GM20000 (cell line): ENCODE measurements at regions not wholly inside any gene's neighbourhood (a gene's known extent, or its start where the extent isn't known, plus 50 kb on each side); places are given as distances from the start of the nearest gene placed in this dataset.
A peak's percentile ranks its signal among the peaks of the same experiment; 100 is the strongest.

Source experiments
- DNase-seq: peaks from one replicate; pipeline ENCODE4 v3.0.0; 2012; ENCODE audit warnings: low spot score
- CTCF ChIP-seq: IDR thresholded peaks from 2 replicates; pipeline ENCODE4 v1.5.1; 2012; ENCODE audit warnings: mild to moderate bottlenecking, control low read depth; ENCODE audit errors: extremely low read depth, missing control alignments

- DNase-seq, result no peak
- no peak for TF ChIP-seq CTCF
Observed at GRCh38 chr4:54373718-54374210, 144.7 kb downstream of the PDGFRA start.

- DNase-seq, result no peak
- TF ChIP-seq CTCF, result no peak
Observed at GRCh38 chr4:54378461-54378860, 149.4 kb downstream of the PDGFRA start.

GRCh38 chr4:54384152-54384551, 155.1 kb downstream of the PDGFRA start:
- no peak for TF ChIP-seq CTCF
- DNase-seq, result no peak

- DNase-seq, result no peak
Observed at GRCh38 chr4:54384563-54384962, 155.5 kb downstream of the PDGFRA start.

GRCh38 chr4:54386042-54386669, 157.1 kb downstream of the PDGFRA start:
- no peak for TF ChIP-seq CTCF
- DNase-seq, result no peak

More at GRCh38 chr4:54384563-54384962, 155.5 kb downstream of the PDGFRA start:
- TF ChIP-seq CTCF, result peak; percentile 4

- no peak for TF ChIP-seq CTCF
- no peak for DNase-seq
Observed at GRCh38 chr4:54386693-54387092, 157.6 kb downstream of the PDGFRA start.

- no peak for TF ChIP-seq CTCF
- no peak for DNase-seq
Observed at GRCh38 chr4:54390670-54391069, 161.6 kb downstream of the PDGFRA start.
